ENCODE measurements at regions not wholly inside any gene's neighbourhood (a gene's known extent, or its start where the extent isn't known, plus 50 kb on each side); places are given as distances from the start of the nearest gene placed in this dataset.
"Not testable (repeated sequence)": the region's sequence is repeated elsewhere in the genome, so short reads cannot be mapped to it uniquely, and the experiment has no call there.

DNA sequence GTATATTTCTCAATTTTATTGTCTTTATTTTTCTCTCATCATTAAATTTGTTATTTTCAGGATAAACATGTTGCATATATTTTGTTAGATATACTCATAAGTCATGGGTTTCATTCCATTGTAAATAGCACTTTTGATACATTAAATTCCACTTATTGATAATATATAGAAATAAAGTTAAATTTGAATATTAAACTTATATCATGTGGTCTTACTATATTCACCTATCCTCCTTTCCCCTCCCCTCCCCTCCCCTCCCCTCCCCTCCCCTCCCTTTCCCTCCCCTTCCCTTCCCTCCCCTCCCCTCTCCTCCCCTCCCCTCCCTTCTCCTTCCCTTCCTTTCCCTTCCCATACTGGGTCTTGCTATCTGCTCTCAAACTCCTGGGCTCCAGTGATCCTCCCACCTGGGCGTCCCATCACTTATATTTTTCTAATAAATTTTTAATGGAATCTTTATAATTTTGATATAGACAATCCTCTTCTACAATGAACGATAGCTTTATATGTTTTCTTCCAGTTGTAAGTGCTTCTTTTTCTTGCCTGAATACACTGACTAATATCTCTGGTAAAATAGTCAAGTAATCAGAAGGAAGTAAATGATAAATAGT lies 692.4 kb downstream of the C6orf118 start:
- Histone ChIP-seq H3K36me3 (ENCODE audit: control insufficient read depth, low read length) (no peaks in the 10 kb centered on the region), H3K9me2 (replicated peaks; ENCODE audit: control insufficient read depth, low read length) (no peaks in the 10 kb centered on the region), H3F3A (ENCODE audit: control insufficient read depth, insufficient read depth) (no peaks in the 10 kb centered on the region), H3K27me3 (ENCODE audit: control insufficient read depth, low read length) (no peaks in the 10 kb centered on the region), H4K20me1 (ENCODE audit: control insufficient read depth, insufficient read depth, low read depth, low read length) (no peaks in the 10 kb centered on the region), H3K79me2 (ENCODE audit: control insufficient read depth, low read length) (no peaks in the 10 kb centered on the region), H3K27ac (ENCODE audit: low read depth, low read length) (no peak overlapping the region), H3K4me2 (ENCODE audit: low read length) (no peak overlapping the region), H3K4me3 (ENCODE audit: low read length) (no peak overlapping the region), H3K4me1 (ENCODE audit: control insufficient read depth, low read length) (no peaks in the 10 kb centered on the region), H3K9me3 (ENCODE audit: control insufficient read depth, insufficient read depth, low read length) (no peaks in the 10 kb centered on the region)
- TF ChIP-seq, protein P1, sequence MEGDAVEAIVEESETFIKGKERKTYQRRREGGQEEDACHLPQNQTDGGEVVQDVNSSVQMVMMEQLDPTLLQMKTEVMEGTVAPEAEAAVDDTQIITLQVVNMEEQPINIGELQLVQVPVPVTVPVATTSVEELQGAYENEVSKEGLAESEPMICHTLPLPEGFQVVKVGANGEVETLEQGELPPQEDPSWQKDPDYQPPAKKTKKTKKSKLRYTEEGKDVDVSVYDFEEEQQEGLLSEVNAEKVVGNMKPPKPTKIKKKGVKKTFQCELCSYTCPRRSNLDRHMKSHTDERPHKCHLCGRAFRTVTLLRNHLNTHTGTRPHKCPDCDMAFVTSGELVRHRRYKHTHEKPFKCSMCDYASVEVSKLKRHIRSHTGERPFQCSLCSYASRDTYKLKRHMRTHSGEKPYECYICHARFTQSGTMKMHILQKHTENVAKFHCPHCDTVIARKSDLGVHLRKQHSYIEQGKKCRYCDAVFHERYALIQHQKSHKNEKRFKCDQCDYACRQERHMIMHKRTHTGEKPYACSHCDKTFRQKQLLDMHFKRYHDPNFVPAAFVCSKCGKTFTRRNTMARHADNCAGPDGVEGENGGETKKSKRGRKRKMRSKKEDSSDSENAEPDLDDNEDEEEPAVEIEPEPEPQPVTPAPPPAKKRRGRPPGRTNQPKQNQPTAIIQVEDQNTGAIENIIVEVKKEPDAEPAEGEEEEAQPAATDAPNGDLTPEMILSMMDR (IDR thresholded peaks at IDR 0.05; ENCODE audit: low read depth, low read length, poor library complexity, severe bottlenecking): no peak
- TF ChIP-seq EZH2phosphoT487 (IDR thresholded peaks at IDR 0.05; ENCODE audit: borderline replicate concordance, low read length): no peak

DNA sequence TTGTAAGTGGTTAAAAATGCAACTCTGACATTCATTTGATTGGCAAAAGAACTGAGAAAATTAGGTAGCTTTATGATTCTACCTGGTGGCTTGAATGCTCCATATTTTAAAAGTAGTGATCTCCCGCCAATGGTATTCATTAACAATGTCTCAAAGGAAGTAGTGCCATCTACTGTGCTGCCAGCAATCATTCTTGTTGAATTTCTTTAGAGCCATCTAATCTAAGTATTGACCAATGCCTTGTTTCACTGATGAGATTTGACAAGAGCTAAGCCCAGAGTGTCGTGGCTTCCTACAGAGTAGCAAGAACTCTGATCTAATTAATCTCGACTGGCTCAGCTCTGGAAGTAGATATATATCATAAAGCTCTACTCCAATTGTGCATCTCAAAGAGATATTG lies 696.7 kb downstream of the C6orf118 start:
- H3K27ac ChIP-seq (ENCODE audit: low read depth, low read length): no peak overlapping the region
- no peaks in the 10 kb centered on the region for H3F3A ChIP-seq (ENCODE audit: control insufficient read depth, insufficient read depth)
- H3K9me3 ChIP-seq (ENCODE audit: control insufficient read depth, insufficient read depth, low read length): no peaks in the 10 kb centered on the region
- no peaks in the 10 kb centered on the region; the same call in 1 of the 2 replicates for H3K9me2 ChIP-seq (replicated peaks; ENCODE audit: control insufficient read depth, low read length)
- no peaks in the 10 kb centered on the region for H3K27me3 ChIP-seq (ENCODE audit: control insufficient read depth, low read length)
- H4K20me1 ChIP-seq (ENCODE audit: control insufficient read depth, insufficient read depth, low read depth, low read length): no peaks in the 10 kb centered on the region
- H3K36me3 ChIP-seq (ENCODE audit: control insufficient read depth, low read length): no peaks in the 10 kb centered on the region
- H3K79me2 ChIP-seq (ENCODE audit: control insufficient read depth, low read length): no peaks in the 10 kb centered on the region
- H3K4me3 ChIP-seq (ENCODE audit: low read length): no peak overlapping the region
- no peak overlapping the region for H3K4me2 ChIP-seq (ENCODE audit: low read length)
- TF ChIP-seq EZH2phosphoT487 (IDR thresholded peaks at IDR 0.05; ENCODE audit: borderline replicate concordance, low read length): no peak
- TF ChIP-seq, protein P1 (IDR thresholded peaks at IDR 0.05; ENCODE audit: low read depth, low read length, poor library complexity, severe bottlenecking): no peak
- H3K4me1 ChIP-seq (ENCODE audit: control insufficient read depth, low read length): no peaks in the 10 kb centered on the region

DNA sequence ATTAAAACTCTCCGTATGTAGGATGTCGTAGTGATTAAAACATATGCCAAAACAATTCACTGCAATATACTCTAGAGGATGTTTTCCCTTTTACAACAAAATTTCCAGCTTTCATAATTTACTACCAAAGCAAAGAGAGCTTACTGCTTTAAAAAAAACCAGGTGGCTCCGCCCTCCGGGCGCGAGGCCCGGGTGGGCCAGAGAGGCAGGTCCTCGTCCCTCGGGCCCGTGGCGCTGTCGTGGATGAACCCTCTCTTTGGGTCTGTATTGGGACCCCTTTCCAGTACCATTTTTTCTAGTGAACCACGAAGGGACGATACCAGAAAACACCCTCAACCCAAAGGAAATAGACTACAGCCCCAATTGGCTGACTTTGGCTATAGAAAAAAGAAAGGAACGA lies 698.5 kb downstream of the C6orf118 start:
- not testable (repeated sequence) for H3K4me1 ChIP-seq (ENCODE audit: control insufficient read depth, low read length); H3K36me3 ChIP-seq (ENCODE audit: control insufficient read depth, low read length); H3K9me3 ChIP-seq (ENCODE audit: control insufficient read depth, insufficient read depth, low read length); H3K27ac ChIP-seq (ENCODE audit: low read depth, low read length); H4K20me1 ChIP-seq (ENCODE audit: control insufficient read depth, insufficient read depth, low read depth, low read length); H3K27me3 ChIP-seq (ENCODE audit: control insufficient read depth, low read length); H3K9me2 ChIP-seq (replicated peaks; ENCODE audit: control insufficient read depth, low read length); H3K4me2 ChIP-seq (ENCODE audit: low read length); H3F3A ChIP-seq (ENCODE audit: control insufficient read depth, insufficient read depth); H3K4me3 ChIP-seq (ENCODE audit: low read length); H3K79me2 ChIP-seq (ENCODE audit: control insufficient read depth, low read length)

DNA sequence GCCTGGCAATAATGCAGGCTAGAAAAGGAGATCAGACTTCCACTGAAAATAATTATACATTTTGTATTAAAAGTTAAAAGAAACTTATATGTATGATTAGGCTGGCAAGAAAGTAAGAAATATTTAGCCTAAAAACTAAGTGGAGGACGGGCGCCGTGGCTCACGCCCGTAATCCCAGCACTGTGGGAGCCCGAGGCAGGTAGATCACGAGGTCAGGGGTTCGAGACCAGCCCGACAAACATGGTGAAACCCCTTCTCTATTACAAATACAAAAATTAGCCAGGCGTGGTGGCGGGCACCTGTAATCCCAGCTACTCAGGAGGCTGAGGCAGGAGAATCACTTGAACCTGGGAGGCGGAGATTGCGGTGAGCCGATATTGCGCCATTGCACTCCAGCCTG lies 707.0 kb downstream of the C6orf118 start:
- H3K9me2 ChIP-seq (replicated peaks; ENCODE audit: control insufficient read depth, low read length); H4K20me1 ChIP-seq (ENCODE audit: control insufficient read depth, insufficient read depth, low read depth, low read length); H3F3A ChIP-seq (ENCODE audit: control insufficient read depth, insufficient read depth); H3K9me3 ChIP-seq (ENCODE audit: control insufficient read depth, insufficient read depth, low read length); H3K79me2 ChIP-seq (ENCODE audit: control insufficient read depth, low read length); H3K4me2 ChIP-seq (ENCODE audit: low read length); H3K4me1 ChIP-seq (ENCODE audit: control insufficient read depth, low read length); H3K36me3 ChIP-seq (ENCODE audit: control insufficient read depth, low read length); H3K27ac ChIP-seq (ENCODE audit: low read depth, low read length); H3K27me3 ChIP-seq (ENCODE audit: control insufficient read depth, low read length); H3K4me3 ChIP-seq (ENCODE audit: low read length): not testable (repeated sequence)
